ENCODE measurements at regions not wholly inside any gene's neighbourhood (a gene's known extent, or its start where the extent isn't known, plus 50 kb on each side); places are given as distances from the start of the nearest gene placed in this dataset.

DNA sequence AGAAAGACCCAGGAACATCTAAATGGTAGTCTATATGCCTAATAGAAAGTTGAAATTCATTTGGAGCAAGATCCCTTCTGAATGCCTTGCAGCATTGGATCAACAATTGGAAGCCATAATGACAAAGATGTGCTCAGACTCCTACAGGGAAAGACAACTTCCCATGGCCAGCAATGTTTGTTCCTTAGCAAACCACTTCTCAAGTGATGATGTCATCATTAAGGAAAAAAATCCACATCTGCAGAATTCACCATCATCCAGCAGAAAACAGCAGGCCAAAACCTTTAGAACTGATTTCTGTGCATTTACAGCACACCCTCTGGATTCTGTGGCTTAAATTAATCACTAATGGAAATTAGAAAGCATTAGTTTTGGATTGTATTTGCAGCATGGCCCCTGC, 82.4 kb upstream of the ZIC3 start:
- in situ Hi-C loops (cut with HindIII; ENCODE audit: low pct_unique_long_range_greater_than_20kb, low sequenced_read_pairs), result no loop called here

DNA sequence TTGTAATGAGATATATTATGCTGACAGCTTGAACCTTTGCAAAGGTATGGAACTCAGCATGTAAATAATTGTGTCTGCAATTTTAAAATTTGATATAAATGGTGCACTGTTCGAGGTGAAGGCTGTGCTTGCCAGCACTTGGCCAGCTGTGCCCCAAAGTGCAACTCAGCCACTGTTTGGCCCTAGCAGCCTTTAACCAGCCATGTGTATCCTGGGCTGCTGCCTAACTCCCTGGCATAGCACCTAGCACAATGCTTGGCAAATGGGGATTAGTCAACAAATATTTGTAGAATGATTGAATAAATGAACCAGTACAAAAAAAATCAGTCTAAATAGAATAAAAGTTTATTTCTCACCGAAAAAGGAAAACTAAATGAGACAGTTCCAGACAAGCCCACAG, 83.8 kb upstream of the ZIC3 start:
- no peak for DNase-seq (ENCODE audit: low read depth, low spot score)
- in situ Hi-C loops (cut with HindIII; ENCODE audit: low pct_unique_long_range_greater_than_20kb, low sequenced_read_pairs), result no loop called here

More for the DNA sequence above, 82.4 kb upstream of the ZIC3 start:
- no peak for DNase-seq (ENCODE audit: low read depth, low spot score)

DNA sequence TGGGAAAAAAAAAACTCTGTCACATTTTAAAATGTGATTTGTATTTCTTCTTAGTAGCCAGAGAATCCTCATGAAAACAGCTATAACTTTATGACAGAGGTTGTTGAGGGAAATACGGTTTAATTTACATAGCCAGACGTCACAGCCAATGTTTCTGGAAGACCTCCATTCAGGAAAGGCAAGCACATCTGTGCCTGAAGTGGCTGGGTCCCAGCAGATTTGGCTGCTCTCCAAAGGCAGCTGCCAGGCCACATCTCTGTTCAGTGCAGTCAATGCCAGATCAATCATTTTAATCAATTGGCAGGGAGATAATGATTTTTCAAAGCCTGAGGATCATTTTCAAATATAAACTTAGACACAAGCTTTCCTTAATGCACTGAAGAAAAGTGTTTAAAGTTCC, 86.5 kb upstream of the ZIC3 start:
- in situ Hi-C loops (cut with HindIII; ENCODE audit: low pct_unique_long_range_greater_than_20kb, low sequenced_read_pairs), result no loop called here
- DNase-seq (ENCODE audit: low read depth, low spot score), result no peak

DNA sequence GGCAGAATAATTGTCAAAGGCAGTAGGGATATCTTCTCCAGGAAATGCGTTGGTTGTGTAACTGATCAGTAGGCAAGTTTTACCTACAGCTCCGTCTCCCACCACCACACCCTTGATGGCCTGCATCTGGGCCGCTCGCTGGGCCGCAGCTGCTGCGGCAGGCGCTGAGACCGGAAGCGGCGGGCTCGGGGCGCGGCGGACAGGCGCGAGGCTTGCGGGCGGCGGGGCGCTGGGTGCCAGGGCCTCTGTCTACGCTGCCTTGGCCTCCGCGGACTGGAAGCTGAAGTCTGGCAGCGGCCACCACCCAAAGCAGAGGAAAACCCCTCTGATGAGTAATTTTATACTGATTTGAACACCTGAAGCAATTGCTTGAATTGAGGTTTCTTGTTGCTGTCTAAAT, 124.2 kb upstream of the ZIC3 start:
- in situ Hi-C loops (cut with HindIII; ENCODE audit: low pct_unique_long_range_greater_than_20kb, low sequenced_read_pairs), result no loop called here
- no peak for DNase-seq (ENCODE audit: low read depth, low spot score)

DNA sequence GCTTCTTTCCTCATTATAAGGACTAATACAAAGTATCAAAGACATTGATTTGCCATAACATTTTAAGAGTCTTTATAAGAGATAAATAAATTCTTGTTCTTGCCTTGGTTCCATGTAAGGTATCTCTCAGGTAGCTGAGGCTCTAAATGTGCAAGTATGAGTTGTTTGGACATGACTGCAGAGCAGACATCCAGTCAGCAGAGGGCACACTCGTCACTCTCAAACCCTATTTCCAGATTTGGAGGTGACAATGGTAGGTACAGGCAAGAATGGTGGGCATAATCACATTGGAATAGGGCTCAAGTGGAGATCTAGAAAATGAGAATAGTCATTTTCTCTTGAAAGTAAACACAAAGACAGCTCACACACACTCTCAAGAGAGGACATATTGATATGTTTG, 133.3 kb upstream of the ZIC3 start:
- peak; percentile 48 for DNase-seq (ENCODE audit: low read depth, low spot score)
- in situ Hi-C loops (cut with HindIII; ENCODE audit: low pct_unique_long_range_greater_than_20kb, low sequenced_read_pairs), result no loop called here

DNA sequence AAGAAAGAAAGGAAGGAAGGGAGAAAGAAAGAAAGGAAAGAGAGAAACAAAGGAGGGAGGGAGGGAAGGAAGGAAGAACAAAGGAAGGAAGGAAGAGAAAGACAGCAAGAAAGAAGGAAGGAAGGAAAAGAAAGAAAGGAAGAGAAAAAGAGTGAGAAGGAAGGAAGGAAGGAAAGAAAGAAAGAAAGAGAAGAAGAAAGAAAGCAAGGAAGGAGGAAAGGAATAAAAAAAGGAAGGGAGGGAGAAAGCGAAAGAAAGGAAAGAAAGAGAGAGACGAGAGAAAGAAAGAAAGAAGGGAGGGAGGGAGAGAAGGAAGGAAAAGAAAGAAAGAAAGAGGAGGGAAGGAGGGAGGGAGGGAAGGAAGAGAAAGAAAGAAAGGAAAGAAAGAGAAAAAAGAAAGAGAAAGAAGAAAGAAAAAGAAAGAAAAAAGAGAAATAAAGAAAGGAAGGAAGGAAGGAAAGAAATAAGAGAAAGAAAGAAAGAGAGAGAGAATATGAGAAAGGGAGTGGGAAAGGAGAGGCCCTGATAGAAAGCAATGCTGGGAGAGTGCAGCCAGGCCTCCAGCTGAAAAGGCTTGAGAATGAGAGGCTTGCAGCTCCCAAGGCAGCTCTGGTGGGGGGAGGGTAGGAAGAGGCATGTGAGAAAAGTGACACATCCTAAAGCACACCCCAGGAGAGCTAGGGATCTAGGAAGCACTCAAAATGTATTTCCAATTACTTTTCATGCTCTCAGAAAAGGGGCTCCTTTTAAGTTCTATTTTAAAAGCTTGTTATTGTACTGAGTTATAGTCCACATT, 134.0 kb upstream of the ZIC3 start:
- in situ Hi-C loops (cut with HindIII; ENCODE audit: low pct_unique_long_range_greater_than_20kb, low sequenced_read_pairs), result no loop called here
- DNase-seq (ENCODE audit: low read depth, low spot score), result no peak

DNA sequence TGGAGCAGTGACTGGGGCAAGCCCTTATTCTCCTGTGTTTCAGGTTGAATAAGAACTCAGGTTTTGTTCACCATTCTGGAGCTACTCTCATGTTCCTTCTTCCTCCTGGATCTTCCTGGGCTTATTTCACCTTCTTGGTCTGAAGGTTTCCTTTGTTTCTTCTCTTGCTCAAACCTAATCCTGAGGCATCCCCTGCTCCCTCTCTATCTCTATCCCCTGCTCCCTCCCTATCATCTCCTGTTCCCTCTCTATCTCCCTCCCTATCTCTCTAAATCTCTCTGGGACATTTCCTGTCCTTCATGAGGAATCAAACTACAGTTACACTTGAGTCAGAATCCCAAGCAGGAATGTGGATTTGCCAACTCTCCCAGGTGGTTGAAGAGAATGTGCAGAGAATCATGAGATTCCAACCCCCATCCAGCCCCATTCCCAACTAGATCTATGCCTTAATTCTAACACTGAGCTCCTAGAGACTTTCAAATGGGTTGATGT, 134.9 kb upstream of the ZIC3 start:
- no peak for DNase-seq (ENCODE audit: low read depth, low spot score)
- in situ Hi-C loops (cut with HindIII; ENCODE audit: low pct_unique_long_range_greater_than_20kb, low sequenced_read_pairs), result no loop called here

DNA sequence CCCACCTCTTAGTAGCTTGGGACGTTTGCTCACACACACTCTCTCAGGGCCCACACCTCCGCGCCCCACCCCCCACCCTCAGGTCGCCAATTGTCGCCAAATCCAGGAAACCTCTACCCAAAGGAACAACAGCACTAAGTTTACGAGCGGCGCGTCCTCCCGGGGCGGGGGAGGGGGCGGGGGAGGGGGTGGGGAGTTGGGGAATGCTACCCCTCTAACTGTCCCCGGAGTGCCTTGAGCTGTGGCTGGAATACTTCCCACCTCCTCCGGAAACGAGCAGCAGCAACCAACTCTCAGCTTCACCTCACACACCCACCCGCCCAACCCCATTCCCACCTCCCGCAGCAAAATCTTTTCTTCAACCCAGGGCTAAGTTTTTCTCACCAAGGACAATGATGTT, 135.6 kb upstream of the ZIC3 start:
- in situ Hi-C loops (cut with HindIII; ENCODE audit: low pct_unique_long_range_greater_than_20kb, low sequenced_read_pairs), result no loop called here
- DNase-seq (ENCODE audit: low read depth, low spot score), result no peak

DNA sequence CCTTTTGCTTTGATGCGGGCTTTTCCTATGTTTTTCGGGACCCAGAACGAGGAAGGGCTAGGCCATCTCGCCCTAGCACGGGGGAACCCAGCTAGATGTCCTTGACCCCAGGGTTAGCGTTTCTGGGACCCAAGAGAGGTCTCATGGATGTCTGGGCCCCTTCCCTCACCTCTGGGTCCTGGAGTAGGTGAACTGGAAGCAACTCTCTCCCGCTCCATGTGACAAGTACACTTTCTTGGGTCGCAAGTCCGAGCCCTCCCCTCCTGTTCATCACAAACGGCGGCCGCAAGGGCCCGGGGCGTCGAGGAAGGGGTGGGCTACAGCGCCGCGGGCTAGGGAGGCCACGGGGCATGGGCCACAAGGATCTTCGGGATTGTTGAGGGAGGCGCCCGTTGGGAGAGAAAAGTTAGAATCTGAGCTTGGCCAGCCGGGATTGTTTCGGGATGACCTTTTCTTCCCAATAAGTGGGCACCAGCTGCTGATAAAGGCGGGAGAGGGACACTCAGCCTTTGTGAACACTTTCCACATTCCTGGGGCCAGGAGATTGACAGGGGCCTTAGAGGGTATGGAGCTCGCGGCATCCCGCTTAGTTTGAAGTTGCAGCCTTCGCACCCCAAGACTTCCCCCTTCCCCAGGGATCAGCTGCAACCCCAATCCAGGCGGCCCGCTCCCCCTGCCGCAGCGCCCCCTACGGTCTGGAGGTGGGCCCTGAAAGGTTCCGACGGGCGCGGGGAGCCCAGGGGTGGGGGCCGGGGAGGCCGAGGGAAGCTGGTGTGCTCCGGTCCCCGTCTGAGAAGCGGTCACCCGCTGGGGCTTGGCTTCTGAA, 136.9 kb upstream of the ZIC3 start:
- DNase-seq (ENCODE audit: low read depth, low spot score), result no peak
- in situ Hi-C loops (cut with HindIII; ENCODE audit: low pct_unique_long_range_greater_than_20kb, low sequenced_read_pairs), result no loop called here

DNA sequence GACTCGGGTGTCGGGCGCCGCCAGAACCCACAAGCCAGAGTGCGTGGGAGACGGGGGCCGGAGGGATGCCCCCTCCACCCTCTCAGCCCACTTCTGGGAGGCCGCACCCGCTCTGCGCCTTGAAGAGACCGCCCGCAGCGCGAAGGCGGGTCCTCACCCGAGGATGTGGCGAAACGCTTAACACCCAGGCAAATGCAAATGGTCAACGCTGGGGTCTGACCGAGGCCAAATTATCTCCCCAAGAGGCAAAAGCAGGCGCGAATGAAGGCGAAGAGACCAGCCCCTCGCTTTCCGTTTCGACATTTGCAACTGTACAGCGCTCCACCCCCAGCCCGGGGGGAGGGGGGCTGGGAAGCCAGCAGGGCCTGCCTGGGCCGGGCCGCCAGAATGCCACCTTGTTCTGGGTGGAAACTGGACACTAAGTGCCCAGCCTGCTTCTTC, 137.7 kb upstream of the ZIC3 start:
- no peak for DNase-seq (ENCODE audit: low read depth, low spot score)
- in situ Hi-C loops (cut with HindIII; ENCODE audit: low pct_unique_long_range_greater_than_20kb, low sequenced_read_pairs), result no loop called here

DNA sequence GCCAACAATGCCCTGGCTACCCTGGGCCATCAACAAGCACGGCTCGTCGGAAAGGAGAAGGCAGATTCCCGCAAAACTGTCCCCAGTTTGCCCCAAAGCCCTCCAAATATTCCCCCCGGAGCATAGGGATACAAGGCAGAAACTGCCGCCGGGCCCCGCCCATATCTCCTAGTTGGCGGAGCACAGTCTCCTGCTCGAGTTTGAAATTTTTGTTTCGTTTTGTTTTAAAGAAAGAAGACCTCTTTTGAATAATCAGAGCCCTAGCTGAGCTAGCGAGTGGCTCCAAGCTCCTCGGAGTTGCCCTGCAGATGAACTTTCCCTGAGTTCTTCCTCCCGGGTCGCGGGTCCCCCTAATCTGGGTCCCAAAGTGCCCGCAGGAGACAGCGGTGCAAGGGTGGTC, 138.1 kb upstream of the ZIC3 start:
- in situ Hi-C loops (cut with HindIII; ENCODE audit: low pct_unique_long_range_greater_than_20kb, low sequenced_read_pairs), result no loop called here
- DNase-seq (ENCODE audit: low read depth, low spot score), result no peak

DNA sequence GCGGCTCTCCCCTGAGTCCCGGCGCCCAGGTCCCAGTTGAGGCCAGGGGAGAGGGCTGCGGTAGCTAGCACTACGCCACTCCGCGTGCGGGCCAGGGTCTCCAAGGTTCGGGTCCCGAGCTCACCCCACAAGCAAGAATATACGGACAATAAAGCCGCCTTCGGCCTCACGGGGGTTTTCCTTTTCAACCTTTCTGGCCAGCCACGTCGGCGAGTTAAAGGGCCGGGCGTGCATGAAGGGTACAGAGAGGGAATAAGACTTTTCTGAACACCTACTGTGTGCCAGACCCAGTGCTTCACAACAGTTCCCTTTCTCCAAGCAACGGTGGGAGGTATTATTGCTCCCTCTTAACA, 138.5 kb upstream of the ZIC3 start:
- DNase-seq (ENCODE audit: low read depth, low spot score), result no peak
- in situ Hi-C loops (cut with HindIII; ENCODE audit: low pct_unique_long_range_greater_than_20kb, low sequenced_read_pairs), result no loop called here

DNA sequence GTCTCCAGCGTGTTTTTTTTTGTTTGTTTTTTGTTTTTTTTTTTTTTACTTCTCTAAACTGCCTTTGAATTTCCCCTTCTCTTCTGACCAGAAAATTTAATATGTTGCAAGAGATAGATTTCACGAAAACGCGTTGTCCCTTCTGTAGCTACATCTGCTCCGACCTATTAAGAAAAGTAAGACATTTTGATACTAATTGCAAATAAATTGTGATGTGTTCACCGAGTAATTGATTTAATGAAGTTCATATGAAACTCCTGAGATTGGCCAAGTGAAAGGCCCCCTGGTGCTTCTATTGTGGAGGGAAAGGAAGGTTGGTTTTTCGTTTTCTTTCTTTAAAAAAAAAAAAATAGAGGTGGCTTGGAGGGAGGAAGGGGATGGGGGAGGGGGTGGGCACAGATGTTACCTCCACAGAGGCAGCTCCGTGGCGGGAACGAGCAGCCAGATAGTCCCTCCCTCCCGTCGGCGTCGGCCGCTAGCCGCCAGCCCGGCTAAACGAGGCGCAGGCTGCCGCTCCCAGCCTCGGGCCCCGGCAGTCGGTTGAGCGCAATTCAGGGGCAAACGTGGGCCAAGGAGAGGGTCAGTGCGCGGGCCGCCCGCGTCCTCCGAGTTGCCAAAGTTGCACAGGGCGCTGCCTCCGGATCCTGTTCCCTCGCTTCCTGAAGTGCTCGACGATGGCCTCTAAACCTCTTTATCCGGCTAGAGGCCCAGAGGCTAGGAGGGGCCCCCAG, 139.1 kb upstream of the ZIC3 start:
- in situ Hi-C loops (cut with HindIII; ENCODE audit: low pct_unique_long_range_greater_than_20kb, low sequenced_read_pairs), result no loop called here
- no peak for DNase-seq (ENCODE audit: low read depth, low spot score)

DNA sequence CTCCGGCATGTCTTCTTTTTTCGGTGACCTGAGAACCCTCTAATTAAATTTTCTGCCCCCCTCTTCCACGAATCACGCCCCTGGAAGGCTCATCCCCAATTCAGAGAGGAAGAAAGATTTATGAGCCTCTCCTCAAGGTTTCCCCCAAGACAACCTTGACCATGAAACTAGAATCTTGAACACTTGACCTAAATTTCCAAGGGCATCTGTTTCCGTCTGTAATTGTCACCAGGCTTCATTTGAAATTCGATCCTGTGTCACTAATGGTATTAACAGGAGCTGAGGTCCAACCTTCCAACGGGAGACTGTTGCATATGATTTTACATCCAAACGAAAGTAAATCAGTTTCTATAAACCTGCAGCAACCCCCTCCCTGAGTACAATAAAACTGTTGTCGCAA, 139.9 kb upstream of the ZIC3 start:
- DNase-seq (ENCODE audit: low read depth, low spot score), result no peak
- in situ Hi-C loops (cut with HindIII; ENCODE audit: low pct_unique_long_range_greater_than_20kb, low sequenced_read_pairs), result no loop called here

DNA sequence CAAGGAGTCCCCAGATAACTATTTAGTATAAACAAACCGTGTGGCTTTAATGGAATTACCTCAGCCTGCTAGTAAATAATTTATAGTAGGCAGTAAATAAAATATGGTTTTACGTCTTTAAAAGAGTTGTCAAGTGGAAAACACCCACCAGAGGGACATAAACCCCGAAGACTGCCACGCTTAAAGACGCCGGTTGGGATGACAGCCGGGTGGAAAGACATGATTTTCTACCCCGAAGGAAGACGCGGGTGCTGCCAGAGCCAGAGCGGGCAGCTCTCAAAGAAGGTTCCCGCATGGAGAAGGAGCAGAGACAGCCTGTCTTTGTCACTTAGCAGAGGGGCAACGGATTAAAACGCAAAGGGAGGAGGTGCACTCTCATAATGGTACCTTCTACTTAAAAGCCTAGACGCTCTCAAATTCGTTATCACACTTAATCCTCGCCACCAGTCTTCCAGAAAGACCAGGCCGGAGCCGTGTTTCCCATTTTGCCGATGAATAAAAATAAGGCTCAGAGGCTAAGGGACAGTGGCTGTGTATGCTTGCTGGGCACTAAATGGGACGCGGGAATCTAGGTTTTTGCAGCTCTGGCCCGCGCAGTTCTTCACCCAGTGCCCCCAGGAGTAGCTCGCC, 140.5 kb upstream of the ZIC3 start:
- DNase-seq (ENCODE audit: low read depth, low spot score), result no peak
- in situ Hi-C loops (cut with HindIII; ENCODE audit: low pct_unique_long_range_greater_than_20kb, low sequenced_read_pairs), result no loop called here

DNA sequence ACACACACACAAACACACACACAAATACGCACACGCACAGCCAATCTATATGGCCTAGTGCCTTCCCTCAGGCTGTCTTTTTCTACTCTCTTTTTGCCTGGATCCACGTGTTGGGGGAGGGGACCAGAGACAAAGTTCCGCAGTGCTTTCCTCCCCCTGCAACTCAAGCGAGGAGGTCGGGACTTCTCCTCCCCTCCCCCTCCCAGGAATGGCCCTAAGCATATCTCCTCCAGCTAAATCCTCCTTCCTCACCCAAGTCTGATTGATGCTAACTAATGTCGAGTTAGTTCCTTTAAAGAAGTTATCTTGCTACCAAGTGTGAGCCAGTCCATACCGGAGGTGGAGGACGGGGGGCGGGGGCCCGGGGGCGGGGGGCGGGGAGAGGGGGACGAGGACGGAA, 141.2 kb upstream of the ZIC3 start:
- DNase-seq (ENCODE audit: low read depth, low spot score), result no peak

DNA sequence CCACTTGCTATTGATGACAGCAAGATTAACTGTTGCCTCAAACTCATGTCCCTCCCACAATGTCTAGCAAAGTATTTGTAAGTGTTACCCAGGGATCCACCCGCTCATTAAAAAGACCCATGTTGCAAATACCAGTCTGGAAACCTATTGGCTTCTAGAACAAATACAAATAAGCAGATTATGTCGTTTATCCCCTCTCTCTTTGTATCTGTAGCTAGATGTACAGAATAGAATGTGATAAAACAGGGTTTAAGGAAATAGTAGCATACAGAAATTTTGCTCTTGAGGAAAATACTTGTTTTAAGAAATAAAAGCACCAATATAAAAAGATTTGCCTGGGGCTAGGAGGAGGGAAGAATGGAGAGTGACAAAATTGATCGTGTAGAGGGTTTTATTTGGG, 142.7 kb upstream of the ZIC3 start:
- no peak for DNase-seq (ENCODE audit: low read depth, low spot score)
- in situ Hi-C loops (cut with HindIII; ENCODE audit: low pct_unique_long_range_greater_than_20kb, low sequenced_read_pairs), result no loop called here

More for the DNA sequence above, 141.2 kb upstream of the ZIC3 start:
- in situ Hi-C loops (cut with HindIII; ENCODE audit: low pct_unique_long_range_greater_than_20kb, low sequenced_read_pairs), result no loop called here

DNA sequence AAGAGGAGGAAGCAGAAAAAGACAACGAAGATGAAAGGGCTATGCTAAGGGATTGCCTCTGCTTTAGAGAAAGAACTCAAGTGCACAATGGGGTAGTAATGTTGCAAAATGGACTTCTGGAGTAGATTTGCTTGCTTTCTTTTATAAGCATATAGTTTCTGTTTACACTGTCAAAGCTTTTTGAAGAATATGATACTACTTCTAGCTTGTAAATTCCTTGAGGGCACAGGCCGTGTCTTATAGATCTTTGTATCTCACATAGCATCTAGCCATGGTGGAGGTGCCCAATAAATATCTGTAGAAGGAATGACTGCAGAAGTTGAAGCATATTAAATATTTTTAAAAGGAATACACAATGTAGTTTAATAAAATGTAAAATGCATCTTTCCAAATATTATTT, 147.8 kb upstream of the ZIC3 start:
- DNase-seq (ENCODE audit: low read depth, low spot score), result no peak
- in situ Hi-C loops (cut with HindIII; ENCODE audit: low pct_unique_long_range_greater_than_20kb, low sequenced_read_pairs), result no loop called here
